Activated effector memory CD4-positive, alpha-beta T cell treated with Interleukin-2 at 50 U/mL for 16 hours (primary cell): ENCODE measurements at regions not wholly inside any gene's neighbourhood (a gene's known extent, or its start where the extent isn't known, plus 50 kb on each side); places are given as distances from the start of the nearest gene placed in this dataset.

Experiments
- DNase-seq: peaks from one replicate; pipeline ENCODE4 v3.0.0-alpha.2; 2020

- no peak for DNase-seq
Observed at GRCh38 chr4:163773940-163774339, 279.4 kb downstream of the TMA16 start.

GRCh38 chr4:163776957-163777356 is 282.5 kb downstream of the TMA16 start:
- no peak for DNase-seq

- DNase-seq, result no peak
Observed at GRCh38 chr4:163781726-163782125, 287.2 kb downstream of the TMA16 start.

GRCh38 chr4:163790231-163790630 is 295.7 kb downstream of the TMA16 start:
- no peak for DNase-seq

GRCh38 chr4:163795885-163796284 is 301.4 kb downstream of the TMA16 start:
- no peak for DNase-seq

GRCh38 chr4:163804001-163804400 is 309.5 kb downstream of the TMA16 start:
- DNase-seq, result no peak

- no peak for DNase-seq
Observed at GRCh38 chr4:163806653-163807052, 312.2 kb downstream of the TMA16 start.

GRCh38 chr4:163808011-163808410 is 313.5 kb downstream of the TMA16 start:
- DNase-seq, result no peak

- DNase-seq, result no peak
Observed at GRCh38 chr4:163810755-163811154, 316.3 kb downstream of the TMA16 start.

- no peak for DNase-seq
Observed at GRCh38 chr4:163815776-163816175, 321.3 kb downstream of the TMA16 start.

- no peak for DNase-seq
Observed at GRCh38 chr4:163816494-163816893, 322.0 kb downstream of the TMA16 start.

- no peak for DNase-seq
Observed at GRCh38 chr4:163818673-163819072, 324.2 kb downstream of the TMA16 start.

- DNase-seq, result no peak
Observed at GRCh38 chr4:163833669-163834068, 339.2 kb downstream of the TMA16 start.

GRCh38 chr4:163846008-163846407 is 351.5 kb downstream of the TMA16 start:
- no peak for DNase-seq

GRCh38 chr4:163852246-163852645 is 357.8 kb downstream of the TMA16 start:
- no peak for DNase-seq

GRCh38 chr4:163857903-163858302 is 363.4 kb downstream of the TMA16 start:
- DNase-seq, result no peak

- no peak for DNase-seq
Observed at GRCh38 chr4:163858515-163858914, 364.0 kb downstream of the TMA16 start.

- no peak for DNase-seq
Observed at GRCh38 chr4:163863082-163863481, 368.6 kb downstream of the TMA16 start.

- DNase-seq, result no peak
Observed at GRCh38 chr4:163865010-163865409, 370.5 kb downstream of the TMA16 start.

- DNase-seq, result no peak
Observed at GRCh38 chr4:163866728-163867315, 372.3 kb downstream of the TMA16 start.

- no peak for DNase-seq
Observed at GRCh38 chr4:163868445-163868844, 374.0 kb downstream of the TMA16 start.

GRCh38 chr4:163871078-163871477 is 376.6 kb downstream of the TMA16 start:
- DNase-seq, result no peak

GRCh38 chr4:163875327-163875726 is 380.8 kb downstream of the TMA16 start:
- DNase-seq, result no peak

GRCh38 chr4:163878336-163879121 is 384.0 kb downstream of the TMA16 start:
- no peak for DNase-seq

- DNase-seq, result no peak
Observed at GRCh38 chr4:163892417-163892816, 397.9 kb downstream of the TMA16 start.
